ENCODE measurements at regions not wholly inside any gene's neighbourhood (a gene's known extent, or its start where the extent isn't known, plus 50 kb on each side); places are given as distances from the start of the nearest gene placed in this dataset.

GRCh38 chr9:12182806-12183205, 510.4 kb upstream of the TYRP1 start:
- H3K4me3 ChIP-seq, result no peak overlapping the region
- FAIRE-seq, result no peak
- H3K27ac ChIP-seq, result no peak overlapping the region
- H3K36me3 ChIP-seq, result no peaks in the 10 kb centered on the region
- no peaks in the 10 kb centered on the region for H3K9me3 ChIP-seq
- 77 to 85% methylated on average over 1 of the region's 1 CpG for WGBS, 2 donors
- ATAC-seq, result no peak
- TF ChIP-seq, protein P1, sequence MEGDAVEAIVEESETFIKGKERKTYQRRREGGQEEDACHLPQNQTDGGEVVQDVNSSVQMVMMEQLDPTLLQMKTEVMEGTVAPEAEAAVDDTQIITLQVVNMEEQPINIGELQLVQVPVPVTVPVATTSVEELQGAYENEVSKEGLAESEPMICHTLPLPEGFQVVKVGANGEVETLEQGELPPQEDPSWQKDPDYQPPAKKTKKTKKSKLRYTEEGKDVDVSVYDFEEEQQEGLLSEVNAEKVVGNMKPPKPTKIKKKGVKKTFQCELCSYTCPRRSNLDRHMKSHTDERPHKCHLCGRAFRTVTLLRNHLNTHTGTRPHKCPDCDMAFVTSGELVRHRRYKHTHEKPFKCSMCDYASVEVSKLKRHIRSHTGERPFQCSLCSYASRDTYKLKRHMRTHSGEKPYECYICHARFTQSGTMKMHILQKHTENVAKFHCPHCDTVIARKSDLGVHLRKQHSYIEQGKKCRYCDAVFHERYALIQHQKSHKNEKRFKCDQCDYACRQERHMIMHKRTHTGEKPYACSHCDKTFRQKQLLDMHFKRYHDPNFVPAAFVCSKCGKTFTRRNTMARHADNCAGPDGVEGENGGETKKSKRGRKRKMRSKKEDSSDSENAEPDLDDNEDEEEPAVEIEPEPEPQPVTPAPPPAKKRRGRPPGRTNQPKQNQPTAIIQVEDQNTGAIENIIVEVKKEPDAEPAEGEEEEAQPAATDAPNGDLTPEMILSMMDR (IDR thresholded peaks at IDR 0.05), result no peak
- H3K27me3 ChIP-seq, result peaks cover 0 to 8% (median 0%) of the 10 kb centered on the region in 4 donors
- no peak for DNase-seq
- no peaks in the 10 kb centered on the region for H3K4me1 ChIP-seq
- intact Hi-C loops (cut with DNase I), result no loop called here

DNA sequence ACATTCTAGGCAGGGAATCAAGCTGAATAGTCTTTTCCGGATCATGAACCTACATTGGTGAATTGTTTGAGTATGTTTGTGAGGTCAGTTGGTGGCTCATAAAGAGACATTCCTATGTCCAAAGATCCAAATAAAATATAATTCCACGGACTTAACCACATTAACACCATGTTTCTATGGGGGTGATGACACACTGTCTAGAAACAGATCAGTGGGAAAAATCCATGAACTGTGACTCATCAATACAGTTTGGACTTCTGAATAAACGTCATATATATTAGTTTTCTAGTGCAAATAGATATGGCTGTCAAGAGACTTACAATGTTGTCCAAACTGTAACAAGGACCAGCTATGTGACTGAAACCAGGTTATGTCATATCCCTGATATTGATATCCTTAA, 509.9 kb upstream of the TYRP1 start:
- WGBS, 2 donors, result 51 to 52% methylated on average over 3 of the region's 3 CpGs
- DNase-seq, result no peak
- no peak for FAIRE-seq
- intact Hi-C loops (cut with DNase I), result no loop called here
- no peaks in the 10 kb centered on the region for H3K4me1 ChIP-seq
- no peak overlapping the region for H3K4me3 ChIP-seq
- H3K36me3 ChIP-seq, result no peaks in the 10 kb centered on the region
- peaks cover 0 to 8% (median 0%) of the 10 kb centered on the region in 4 donors for H3K27me3 ChIP-seq
- no peak overlapping the region for H3K27ac ChIP-seq
- TF ChIP-seq, protein P1 (IDR thresholded peaks at IDR 0.05), result no peak
- H3K9me3 ChIP-seq, result no peaks in the 10 kb centered on the region
- ATAC-seq, result no peak

GRCh38 chr9:12185856-12186255, 507.3 kb upstream of the TYRP1 start:
- DNase-seq, result no peak
- no peak for FAIRE-seq
- Histone ChIP-seq H3K27ac (no peak overlapping the region), H3K27me3 (peaks cover 0 to 8% (median 0%) of the 10 kb centered on the region in 4 donors), H3K36me3 (no peaks in the 10 kb centered on the region), H3K9me3 (no peaks in the 10 kb centered on the region), H3K4me1 (no peaks in the 10 kb centered on the region), H3K4me3 (no peak overlapping the region)
- intact Hi-C loops (cut with DNase I), result no loop called here
- ATAC-seq, result no peak
- 37 to 53% methylated on average over 6 of the region's 6 CpGs for WGBS, 2 donors
- TF ChIP-seq, protein P1 (IDR thresholded peaks at IDR 0.05), result no peak

DNA sequence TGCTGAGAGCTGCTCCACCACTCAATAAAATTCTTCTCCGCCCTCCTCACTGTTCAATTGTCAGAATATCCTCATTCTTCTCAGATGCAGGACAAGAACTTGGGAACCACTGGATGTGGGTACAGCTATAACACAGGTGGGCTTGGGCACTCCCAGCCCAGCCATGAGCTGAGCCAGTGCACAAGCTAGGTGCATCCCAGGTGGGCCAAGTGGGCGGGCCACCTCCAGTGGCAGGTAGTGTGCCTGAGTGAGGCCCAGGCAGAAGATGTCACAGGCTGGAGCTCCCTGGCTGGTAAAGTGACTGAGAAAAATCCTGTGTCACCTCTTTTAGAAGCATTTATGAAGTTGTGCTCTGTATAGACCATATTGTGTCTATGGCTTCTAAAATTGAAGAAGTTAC, 501.6 kb upstream of the TYRP1 start:
- ATAC-seq, result no peak
- no peak overlapping the region for H3K27ac ChIP-seq
- H3K4me3 ChIP-seq, result no peak overlapping the region
- WGBS, 2 donors, result 77 to 81% methylated on average over 2 of the region's 2 CpGs
- TF ChIP-seq, protein P1 (IDR thresholded peaks at IDR 0.05), result no peak
- H3K4me1 ChIP-seq, result no peaks in the 10 kb centered on the region
- no peak for FAIRE-seq
- H3K27me3 ChIP-seq, result no peaks in the 10 kb centered on the region
- no peak for DNase-seq
- H3K9me3 ChIP-seq, result no peaks in the 10 kb centered on the region
- no peaks in the 10 kb centered on the region for H3K36me3 ChIP-seq
- intact Hi-C loops (cut with DNase I), result no loop called here

- Histone ChIP-seq H3K4me3 (no peak overlapping the region), H3K27me3 (no peaks in the 10 kb centered on the region), H3K4me1 (no peaks in the 10 kb centered on the region), H3K36me3 (no peaks in the 10 kb centered on the region), H3K27ac (no peak overlapping the region), H3K9me3 (no peaks in the 10 kb centered on the region)
- intact Hi-C loops (cut with DNase I), result no loop called here
- no peak for DNase-seq
- no peak for FAIRE-seq
- 54 to 66% methylated on average over 2 of the region's 2 CpGs for WGBS, 2 donors
- ATAC-seq, result no peak
- TF ChIP-seq, protein P1 (IDR thresholded peaks at IDR 0.05), result no peak
Observed at GRCh38 chr9:12194731-12195130, 498.5 kb upstream of the TYRP1 start.

Measured in pancreas (tissue), 10 donors.